ENCODE measurements at regions not wholly inside any gene's neighbourhood (a gene's known extent, or its start where the extent isn't known, plus 50 kb on each side); places are given as distances from the start of the nearest gene placed in this dataset.

- Histone ChIP-seq H3K9me3 (ENCODE audit: severe bottlenecking) (no peaks in the 10 kb centered on the region), H3K36me3 (no peaks in the 10 kb centered on the region), H3K27me3 (ENCODE audit: insufficient read depth, low read depth, severe bottlenecking) (no peaks in the 10 kb centered on the region), H3K4me3 (ENCODE audit: low read depth, low read length) (no peak overlapping the region), H3K27ac (no peak overlapping the region)
- no peak for TF ChIP-seq CTCF (IDR thresholded peaks at IDR 0.05; ENCODE audit: low read depth, low read length)
- DNase-seq = no peak
Observed at GRCh38 chr1:231103961-231104360, 57.9 kb upstream of the TRIM67 start.

GRCh38 chr1:231099996-231100767 lies 60.1 kb upstream of the FAM89A start:
- no peaks in the 10 kb centered on the region for H3K36me3 ChIP-seq
- DNase-seq = no peak
- no peaks in the 10 kb centered on the region for H3K9me3 ChIP-seq (ENCODE audit: severe bottlenecking)
- H3K27me3 ChIP-seq (ENCODE audit: insufficient read depth, low read depth, severe bottlenecking) = no peaks in the 10 kb centered on the region
- H3K4me3 ChIP-seq (ENCODE audit: low read depth, low read length) = no peak overlapping the region
- TF ChIP-seq CTCF (IDR thresholded peaks at IDR 0.05; ENCODE audit: low read depth, low read length) = no peak
- no peak overlapping the region for H3K27ac ChIP-seq

- DNase-seq = no peak
- TF ChIP-seq CTCF (IDR thresholded peaks at IDR 0.05; ENCODE audit: low read depth, low read length) = no peak
Observed at GRCh38 chr1:231099311-231099710, 59.3 kb upstream of the FAM89A start.

GRCh38 chr1:231095595-231095994 lies 55.5 kb upstream of the FAM89A start:
- H3K36me3 ChIP-seq = no peaks in the 10 kb centered on the region
- no peaks in the 10 kb centered on the region for H3K27me3 ChIP-seq (ENCODE audit: insufficient read depth, low read depth, severe bottlenecking)
- H3K27ac ChIP-seq = no peak overlapping the region
- TF ChIP-seq CTCF (IDR thresholded peaks at IDR 0.05; ENCODE audit: low read depth, low read length) = no peak
- H3K9me3 ChIP-seq (ENCODE audit: severe bottlenecking) = no peaks in the 10 kb centered on the region
- DNase-seq = no peak
- H3K4me3 ChIP-seq (ENCODE audit: low read depth, low read length) = no peak overlapping the region

More at GRCh38 chr1:231099311-231099710, 59.3 kb upstream of the FAM89A start:
- Histone ChIP-seq H3K9me3 (ENCODE audit: severe bottlenecking) (no peaks in the 10 kb centered on the region), H3K27me3 (ENCODE audit: insufficient read depth, low read depth, severe bottlenecking) (no peaks in the 10 kb centered on the region), H3K36me3 (no peaks in the 10 kb centered on the region), H3K4me3 (ENCODE audit: low read depth, low read length) (no peak overlapping the region), H3K27ac (no peak overlapping the region)

- DNase-seq = no peak
- Histone ChIP-seq H3K4me3 (ENCODE audit: low read depth, low read length) (no peak overlapping the region), H3K27ac (no peak overlapping the region), H3K36me3 (no peaks in the 10 kb centered on the region), H3K27me3 (ENCODE audit: insufficient read depth, low read depth, severe bottlenecking) (no peaks in the 10 kb centered on the region), H3K9me3 (ENCODE audit: severe bottlenecking) (no peaks in the 10 kb centered on the region)
- no peak for TF ChIP-seq CTCF (IDR thresholded peaks at IDR 0.05; ENCODE audit: low read depth, low read length)
Observed at GRCh38 chr1:231094421-231094820, 54.4 kb upstream of the FAM89A start.
